T47D (cell line): ENCODE measurements at regions not wholly inside any gene's neighbourhood (a gene's known extent, or its start where the extent isn't known, plus 50 kb on each side); places are given as distances from the start of the nearest gene placed in this dataset.
"Not testable (repeated sequence)": the region's sequence is repeated elsewhere in the genome, so short reads cannot be mapped to it uniquely, and the experiment has no call there.

Experiments
- DNase-seq, 2 experiments: peaks; one replicate each; pipeline versions ENCODE4 v3.0.0 to v3.0.0-alpha.2; 2011 to 2012; ENCODE audit warnings: low read depth in 1 of 2, low spot score in 1 of 2
- JUND ChIP-seq: IDR thresholded peaks from 2 replicates; pipeline ENCODE4 v1.6.1; 2012; ENCODE audit warnings: low read depth
- in situ Hi-C: cut with HindIII; loops from 2 replicates; pipeline ENCODE4 v1.10.0; 2016; ENCODE audit warnings: low sequenced_read_pairs, low pct_unique_long_range_greater_than_20kb

DNA sequence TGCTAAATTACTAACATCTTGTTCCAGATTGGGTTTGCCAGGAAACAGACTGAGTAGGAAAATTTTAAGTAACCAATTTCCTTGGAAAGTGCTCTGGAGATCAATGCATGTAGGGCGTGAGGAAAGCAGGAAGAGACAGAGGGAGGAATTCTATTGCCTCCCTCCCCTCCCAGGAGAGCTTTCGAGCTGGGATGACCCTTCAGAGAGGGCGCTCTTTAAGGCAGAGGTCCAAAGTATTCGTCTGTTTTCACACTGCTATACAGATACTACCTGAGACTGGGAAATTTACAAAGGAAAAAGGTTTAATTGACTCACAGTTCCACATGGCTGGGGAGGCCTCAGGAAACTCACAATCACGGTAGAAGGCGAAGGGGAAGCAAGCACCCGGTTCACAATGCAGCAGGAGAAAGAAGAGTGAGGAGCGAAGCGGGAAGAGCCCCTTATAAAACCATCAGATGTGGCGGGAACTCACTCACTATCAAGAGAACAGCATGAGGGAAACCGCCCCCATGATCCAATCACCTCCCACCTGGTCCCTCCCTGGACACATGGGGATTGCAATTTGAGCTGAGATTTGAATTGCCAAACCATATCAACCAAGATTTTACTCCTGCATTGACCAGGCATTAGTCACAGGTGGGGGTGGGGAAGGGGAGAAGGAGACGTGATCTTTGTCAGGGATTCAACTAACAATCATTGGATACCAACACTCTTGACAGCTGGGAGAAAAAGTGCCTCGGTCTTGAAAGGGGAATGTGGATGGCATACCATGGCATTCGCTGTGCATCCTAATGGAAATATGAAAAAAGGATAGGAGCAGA lies 63.8 kb downstream of the SLITRK2 start:
- no peak for DNase-seq
- in situ Hi-C loops, result no loop called here
- no peak for TF ChIP-seq JUND

GRCh38 chrX:145886469-145886868 lies 68.8 kb downstream of the SLITRK2 start:
- DNase-seq, result no peak
- in situ Hi-C loops, result no loop called here
- TF ChIP-seq JUND, result no peak

DNA sequence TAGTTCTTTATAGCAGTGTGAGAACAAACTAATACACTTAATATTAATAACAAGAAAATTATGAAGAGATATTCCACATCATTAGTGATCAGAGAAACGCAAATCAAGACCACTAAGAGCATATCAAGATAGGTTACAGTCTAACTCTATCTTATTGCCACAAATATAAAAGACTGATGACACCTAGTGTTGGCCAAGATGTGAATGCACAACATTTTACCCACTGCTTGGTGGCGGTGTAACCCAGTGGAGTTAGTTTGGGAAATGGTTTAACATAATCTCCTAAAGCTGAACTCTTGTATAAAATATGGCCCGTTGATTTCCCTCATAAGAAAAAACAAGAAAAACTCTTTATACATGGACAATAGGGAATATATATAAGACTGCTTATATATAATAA lies 92.4 kb downstream of the SLITRK2 start:
- peak in 1 of 2 experiments; percentile 3 for DNase-seq
- TF ChIP-seq JUND, result no peak
- in situ Hi-C loops, result no loop called here

- in situ Hi-C loops, result no loop called here
- TF ChIP-seq JUND, result no peak
- DNase-seq, result no peak
Observed at GRCh38 chrX:145919400-145919799, 101.8 kb downstream of the SLITRK2 start.

- in situ Hi-C loops, result no loop called here
Observed at GRCh38 chrX:145923376-145923775, 105.7 kb downstream of the SLITRK2 start.

DNA sequence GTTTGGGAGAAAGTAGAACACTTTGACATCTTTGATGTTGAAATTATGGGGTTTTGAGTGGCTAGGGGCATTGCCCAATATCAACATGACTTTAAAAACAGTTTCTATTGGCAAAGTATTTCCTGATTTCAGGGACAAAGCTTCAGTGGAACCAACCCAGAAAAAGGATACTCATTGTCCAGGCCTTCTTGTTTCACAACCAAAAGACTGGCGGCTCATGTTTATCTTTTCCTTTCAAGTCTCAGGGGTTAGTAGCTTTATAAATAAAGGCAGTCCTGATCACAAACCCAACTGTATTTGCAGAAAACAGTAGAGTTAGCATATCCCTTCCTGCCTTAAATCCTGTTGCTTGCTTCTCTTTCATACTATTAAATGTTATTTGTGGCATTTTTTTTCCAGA lies 119.1 kb downstream of the SLITRK2 start:
- TF ChIP-seq JUND, result no peak
- DNase-seq, result no peak
- in situ Hi-C loops, result no loop called here

More at GRCh38 chrX:145923376-145923775, 105.7 kb downstream of the SLITRK2 start:
- no peak for DNase-seq
- no peak for TF ChIP-seq JUND

DNA sequence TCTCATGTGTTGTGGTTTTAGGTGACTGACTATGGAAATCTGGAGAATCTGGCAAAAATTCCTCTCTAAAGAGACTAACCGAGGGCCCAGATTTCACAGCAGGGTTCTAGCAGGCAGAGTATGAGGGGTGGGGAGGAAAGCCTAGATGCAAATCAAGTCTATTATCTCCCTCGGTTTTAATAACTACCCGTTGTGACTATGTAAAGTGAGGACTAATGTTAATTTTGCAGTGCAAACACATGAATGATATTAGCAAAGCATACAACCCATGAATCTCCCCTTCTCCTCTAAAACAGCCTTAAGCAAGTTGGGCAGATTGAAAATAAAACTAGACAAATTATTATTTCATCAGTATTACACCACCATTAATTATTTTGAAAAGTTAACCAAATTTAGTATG lies 131.4 kb downstream of the SLITRK2 start:
- in situ Hi-C loops, result no loop called here
- DNase-seq, result no peak
- no peak for TF ChIP-seq JUND

DNA sequence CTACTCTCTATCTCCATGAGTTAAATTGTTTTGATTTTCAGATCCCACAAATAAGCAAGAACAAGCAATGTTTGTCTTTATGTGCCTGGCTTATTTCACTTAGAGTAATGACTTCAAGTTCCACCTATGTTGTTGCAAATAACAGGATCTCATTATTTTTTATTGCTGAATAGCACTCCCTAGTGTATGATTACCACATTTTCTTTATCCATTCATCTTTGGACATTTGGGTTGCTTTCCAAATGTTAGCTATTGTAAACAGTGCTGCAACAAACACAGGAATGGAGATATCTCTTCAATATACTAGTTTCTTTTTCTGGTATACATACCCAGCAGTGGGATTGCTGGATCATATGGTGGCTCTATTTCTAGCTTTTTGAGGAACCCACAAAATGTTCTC lies 136.0 kb downstream of the SLITRK2 start:
- in situ Hi-C loops, result no loop called here
- no peak for DNase-seq
- no peak for TF ChIP-seq JUND

DNA sequence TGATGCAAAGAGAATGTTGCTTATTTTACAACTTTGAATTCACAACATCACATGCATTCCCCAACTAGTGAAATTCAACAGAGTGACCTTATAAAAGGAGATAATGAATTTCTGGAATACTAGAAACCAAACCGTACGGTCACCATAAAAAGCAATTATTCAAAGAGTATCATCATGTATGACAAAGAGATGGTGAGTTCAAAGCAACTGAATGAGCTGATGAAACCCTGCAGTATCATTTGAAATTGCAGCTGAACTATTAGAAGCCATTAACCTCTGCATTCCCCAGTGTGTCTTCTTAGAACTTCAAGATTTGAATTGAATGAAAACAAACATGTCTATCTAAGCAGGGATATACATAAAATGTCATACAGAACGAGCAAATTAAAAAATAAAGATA lies 172.4 kb downstream of the SLITRK2 start:
- DNase-seq, result no peak
- in situ Hi-C loops, result no loop called here
- no peak for TF ChIP-seq JUND

DNA sequence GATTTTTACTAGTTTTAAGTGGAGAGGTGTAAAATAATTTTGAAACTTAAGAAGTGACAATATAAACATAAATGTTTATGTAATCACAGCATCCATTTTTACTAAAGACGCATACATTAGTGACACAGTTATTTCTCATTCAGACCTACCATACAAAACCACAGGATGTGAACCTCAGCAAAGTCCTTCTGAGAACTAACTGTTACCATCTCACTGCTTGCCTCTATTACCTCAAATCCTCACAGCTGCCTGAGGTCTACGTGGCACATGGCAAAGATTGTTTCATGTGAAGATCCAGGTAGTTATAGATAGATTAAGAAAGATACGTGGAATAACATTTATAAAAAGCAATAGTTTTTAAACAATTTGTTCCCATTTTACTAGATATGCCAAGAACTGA lies 189.0 kb downstream of the SLITRK2 start:
- DNase-seq, result no peak
- in situ Hi-C loops, result no loop called here
- no peak for TF ChIP-seq JUND

DNA sequence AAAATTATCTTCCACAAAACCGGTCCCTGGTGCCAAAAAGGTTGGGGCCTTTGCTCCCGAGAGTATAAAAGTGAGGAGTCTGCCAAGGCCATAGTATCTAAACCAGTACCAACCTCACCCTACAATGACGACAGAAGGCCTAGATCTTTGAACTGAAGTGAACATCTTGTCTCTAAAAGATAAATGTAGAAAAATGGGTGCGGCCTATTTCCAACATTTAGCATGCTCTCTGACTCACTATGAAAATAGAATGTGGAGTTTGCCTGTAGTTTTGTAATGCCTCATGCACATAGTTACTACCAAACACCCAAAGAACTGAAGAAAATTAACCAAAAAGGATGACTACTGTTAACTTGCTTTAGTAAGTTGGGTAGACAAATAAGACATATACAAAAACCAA lies 218.4 kb downstream of the SLITRK2 start:
- TF ChIP-seq JUND, result no peak
- in situ Hi-C loops, result no loop called here
- DNase-seq, result no peak

DNA sequence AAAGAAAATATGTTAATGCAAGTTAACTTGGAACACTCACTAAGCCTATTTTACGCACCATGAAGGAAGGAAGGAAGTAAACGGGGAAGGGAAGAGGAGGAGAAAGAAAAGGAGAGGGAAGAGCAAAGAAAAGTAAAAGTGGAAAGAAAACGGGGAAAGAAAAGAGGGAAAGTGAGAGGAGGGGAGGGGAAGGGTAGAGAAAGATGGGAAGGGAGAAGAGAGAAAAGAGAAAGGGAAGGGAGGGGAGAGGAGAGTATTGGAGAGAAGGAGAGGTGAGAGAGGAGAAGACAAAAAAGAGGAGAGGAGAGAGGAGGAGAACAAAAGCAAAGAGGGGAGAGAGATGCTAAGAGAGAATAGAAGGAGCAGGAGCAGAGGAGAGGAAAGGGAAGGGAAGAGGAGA lies 224.1 kb downstream of the SLITRK2 start:
- TF ChIP-seq JUND, result no peak
- in situ Hi-C loops, result no loop called here
- no peak for DNase-seq

DNA sequence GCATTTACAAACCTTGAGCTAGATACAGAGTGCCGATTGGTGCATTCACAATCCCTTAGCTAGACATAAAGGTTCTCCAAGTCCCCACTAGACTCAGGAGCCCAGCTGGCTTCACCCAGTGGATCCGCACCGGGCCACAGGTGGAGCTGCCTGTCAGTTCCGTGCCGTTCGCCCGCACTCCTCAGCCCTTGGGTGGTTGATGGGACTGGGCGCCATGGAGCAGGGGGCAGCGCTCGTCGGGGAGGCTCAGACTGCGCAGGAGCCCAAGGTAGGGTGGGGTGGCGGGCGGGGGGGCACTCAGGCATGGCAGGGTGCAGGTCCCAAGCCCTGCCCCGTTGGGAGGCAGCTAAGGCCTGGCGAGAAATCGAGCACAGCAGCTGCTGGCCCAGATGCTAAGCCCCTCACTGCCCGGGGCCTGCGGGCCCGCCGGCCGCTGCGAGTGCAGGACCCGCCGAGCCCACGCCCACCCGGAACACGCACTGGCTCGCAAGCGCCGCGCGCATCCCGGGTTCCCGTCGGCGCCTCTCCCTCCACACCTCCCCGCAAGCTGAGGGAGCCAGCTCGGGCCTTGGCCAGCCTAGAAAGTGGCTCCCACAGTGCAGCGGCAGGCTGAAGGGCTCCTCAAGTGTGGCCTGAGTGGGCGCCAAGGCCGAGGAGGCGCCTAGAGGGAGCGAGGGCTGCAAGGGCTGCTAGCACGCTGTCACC lies 228.5 kb downstream of the SLITRK2 start:
- DNase-seq, in situ Hi-C loops: not testable (repeated sequence)

- in situ Hi-C loops, DNase-seq: not testable (repeated sequence)
Observed at GRCh38 chrX:146049568-146049967, 231.9 kb downstream of the SLITRK2 start.
